ENCODE measurements at regions not wholly inside any gene's neighbourhood (a gene's known extent, or its start where the extent isn't known, plus 50 kb on each side); places are given as distances from the start of the nearest gene placed in this dataset.

DNA sequence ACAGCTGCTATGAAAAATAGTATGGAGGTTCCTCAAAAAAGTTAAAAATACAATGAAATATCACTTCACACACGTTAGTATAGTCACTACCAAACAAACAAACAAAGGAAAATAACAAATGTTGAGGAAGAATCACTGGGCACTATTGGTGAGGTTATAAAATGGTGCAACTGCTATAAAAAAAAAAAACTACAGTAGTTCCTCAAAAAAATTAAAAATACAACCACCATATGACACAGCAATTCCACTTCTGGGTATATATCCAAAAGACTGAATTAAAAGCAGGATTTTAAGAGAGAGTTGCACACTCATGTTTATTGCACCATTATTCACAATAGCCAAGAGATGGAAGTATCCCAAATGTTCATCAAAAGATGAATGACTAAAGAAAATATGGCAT is 80.9 kb upstream of the POU3F3 start:
- no peak overlapping the region for H3K27ac ChIP-seq (ENCODE audit: low read depth)
- H3K27me3 ChIP-seq (ENCODE audit: insufficient read depth): no peaks in the 10 kb centered on the region
- TF ChIP-seq POLR2AphosphoS5 (IDR thresholded peaks at IDR 0.05; ENCODE audit: low read depth) (no peak), EZH2 (IDR thresholded peaks at IDR 0.05; ENCODE audit: low read depth, unreplicated experiment) (no peak), ZNF462 (CRISPR knock-in tag; IDR thresholded peaks at IDR 0.05) (no peak), ZNF331 (CRISPR knock-in tag; IDR thresholded peaks at IDR 0.05; ENCODE audit: low read depth) (no peak), JUNB (IDR thresholded peaks at IDR 0.05; ENCODE audit: unreplicated experiment) (no peak), NANOG (IDR thresholded peaks at IDR 0.05; ENCODE audit: borderline replicate concordance) (no peak), CREB1 (CRISPR knock-in tag; IDR thresholded peaks at IDR 0.05; ENCODE audit: low read depth) (no peak)
- TF ChIP-seq, protein P1, sequence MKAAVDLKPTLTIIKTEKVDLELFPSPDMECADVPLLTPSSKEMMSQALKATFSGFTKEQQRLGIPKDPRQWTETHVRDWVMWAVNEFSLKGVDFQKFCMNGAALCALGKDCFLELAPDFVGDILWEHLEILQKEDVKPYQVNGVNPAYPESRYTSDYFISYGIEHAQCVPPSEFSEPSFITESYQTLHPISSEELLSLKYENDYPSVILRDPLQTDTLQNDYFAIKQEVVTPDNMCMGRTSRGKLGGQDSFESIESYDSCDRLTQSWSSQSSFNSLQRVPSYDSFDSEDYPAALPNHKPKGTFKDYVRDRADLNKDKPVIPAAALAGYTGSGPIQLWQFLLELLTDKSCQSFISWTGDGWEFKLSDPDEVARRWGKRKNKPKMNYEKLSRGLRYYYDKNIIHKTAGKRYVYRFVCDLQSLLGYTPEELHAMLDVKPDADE (IDR thresholded peaks at IDR 0.05): no peak
- TF ChIP-seq, protein P2, sequence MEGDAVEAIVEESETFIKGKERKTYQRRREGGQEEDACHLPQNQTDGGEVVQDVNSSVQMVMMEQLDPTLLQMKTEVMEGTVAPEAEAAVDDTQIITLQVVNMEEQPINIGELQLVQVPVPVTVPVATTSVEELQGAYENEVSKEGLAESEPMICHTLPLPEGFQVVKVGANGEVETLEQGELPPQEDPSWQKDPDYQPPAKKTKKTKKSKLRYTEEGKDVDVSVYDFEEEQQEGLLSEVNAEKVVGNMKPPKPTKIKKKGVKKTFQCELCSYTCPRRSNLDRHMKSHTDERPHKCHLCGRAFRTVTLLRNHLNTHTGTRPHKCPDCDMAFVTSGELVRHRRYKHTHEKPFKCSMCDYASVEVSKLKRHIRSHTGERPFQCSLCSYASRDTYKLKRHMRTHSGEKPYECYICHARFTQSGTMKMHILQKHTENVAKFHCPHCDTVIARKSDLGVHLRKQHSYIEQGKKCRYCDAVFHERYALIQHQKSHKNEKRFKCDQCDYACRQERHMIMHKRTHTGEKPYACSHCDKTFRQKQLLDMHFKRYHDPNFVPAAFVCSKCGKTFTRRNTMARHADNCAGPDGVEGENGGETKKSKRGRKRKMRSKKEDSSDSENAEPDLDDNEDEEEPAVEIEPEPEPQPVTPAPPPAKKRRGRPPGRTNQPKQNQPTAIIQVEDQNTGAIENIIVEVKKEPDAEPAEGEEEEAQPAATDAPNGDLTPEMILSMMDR (conservative IDR thresholded peaks at IDR 0.05; ENCODE audit: low read depth in 2 of 2): no peak
- Mint-ChIP-seq H3K4me1 (peaks cover 6% of the 10 kb centered on the region; the same call in 2 of the 3 replicates), H3K9me3 (peaks cover 5% of the 10 kb centered on the region; the same call in 2 of the 3 replicates), H3K4me3 (no peak overlapping the region), H3K27me3 (ENCODE audit: insufficient read depth, low read depth, poor library complexity) (no peaks in the 10 kb centered on the region), H3K36me3 (ENCODE audit: low read depth) (peaks cover 3% of the 10 kb centered on the region; the same call in 1 of the 3 replicates), H3K27ac (no peak overlapping the region)
- no peaks in the 10 kb centered on the region for H4K20me1 ChIP-seq (replicated peaks; ENCODE audit: insufficient read depth)
- peaks cover 3% of the 10 kb centered on the region; the same call in 1 of the 2 replicates for H3K36me3 ChIP-seq (ENCODE audit: insufficient read depth)
- 0 out of 2 replicates have a peak, but pooled peaks cover 13% of the 10 kb centered on the region for H3K9me2 ChIP-seq (ENCODE audit: insufficient read depth)
- DNase-seq (ENCODE audit: low spot score): no peak
- no peaks in the 10 kb centered on the region for H3K4me1 ChIP-seq (ENCODE audit: insufficient read depth)
- H3K4me3 ChIP-seq: no peak overlapping the region
- H2AFZ ChIP-seq: no peak overlapping the region
- no peak overlapping the region for H3K4me2 ChIP-seq
- no peak for ATAC-seq
- no peaks in the 10 kb centered on the region for H3K79me2 ChIP-seq (replicated peaks; ENCODE audit: insufficient read depth)
- H3F3A ChIP-seq (replicated peaks; ENCODE audit: low read depth): no peaks in the 10 kb centered on the region
